T47D (cell line): ENCODE measurements at regions not wholly inside any gene's neighbourhood (a gene's known extent, or its start where the extent isn't known, plus 50 kb on each side); places are given as distances from the start of the nearest gene placed in this dataset.
"Not testable (repeated sequence)": the region's sequence is repeated elsewhere in the genome, so short reads cannot be mapped to it uniquely, and the experiment has no call there.

ENCODE experiments used
- DNase-seq, 2 experiments: peaks; one replicate each; pipeline versions ENCODE4 v3.0.0 to v3.0.0-alpha.2; 2011 to 2012; ENCODE audit warnings: low read depth in 1 of 2, low spot score in 1 of 2
- JUND ChIP-seq: IDR thresholded peaks from 2 replicates; pipeline ENCODE4 v1.6.1; 2012; ENCODE audit warnings: low read depth
- in situ Hi-C: cut with HindIII; loops from 2 replicates; pipeline ENCODE4 v1.10.0; 2016; ENCODE audit warnings: low sequenced_read_pairs, low pct_unique_long_range_greater_than_20kb

GRCh38 chr10:45056806-45057205 lies 56.1 kb downstream of the ZNF22 start:
- DNase-seq, in situ Hi-C loops: not testable (repeated sequence)

GRCh38 chr10:45058580-45058979 lies 57.9 kb downstream of the ZNF22 start:
- TF ChIP-seq JUND: no peak
- no peak for DNase-seq
- in situ Hi-C loops: no loop called here

GRCh38 chr10:45058992-45059561 lies 58.4 kb downstream of the ZNF22 start:
- no peak for TF ChIP-seq JUND
- in situ Hi-C loops: no loop called here
- no peak for DNase-seq

- in situ Hi-C loops: no loop called here
- no peak for DNase-seq
- TF ChIP-seq JUND: no peak
Observed at GRCh38 chr10:45059632-45060031, 58.9 kb downstream of the ZNF22 start.

- TF ChIP-seq JUND: no peak
- no peak for DNase-seq
- in situ Hi-C loops: no loop called here
Observed at GRCh38 chr10:45061982-45062381, 61.3 kb downstream of the ZNF22 start.

- peak; percentile 9 to 44 for DNase-seq
- TF ChIP-seq JUND: no peak
- in situ Hi-C loops: no loop called here
Observed at GRCh38 chr10:45063591-45064231, 63.0 kb downstream of the ZNF22 start.

- DNase-seq: no peak
- TF ChIP-seq JUND: no peak
- in situ Hi-C loops: no loop called here
Observed at GRCh38 chr10:45064998-45065397, 64.3 kb downstream of the ZNF22 start.

- TF ChIP-seq JUND: no peak
- in situ Hi-C loops: no loop called here
Observed at GRCh38 chr10:45071043-45071813, 70.5 kb downstream of the ZNF22 start.

GRCh38 chr10:45075216-45075615 lies 74.5 kb downstream of the ZNF22 start:
- no peak for DNase-seq
- in situ Hi-C loops: no loop called here
- no peak for TF ChIP-seq JUND

More at GRCh38 chr10:45071043-45071813, 70.5 kb downstream of the ZNF22 start:
- no peak for DNase-seq

- DNase-seq: no peak
- TF ChIP-seq JUND: no peak
- in situ Hi-C loops: no loop called here
Observed at GRCh38 chr10:45075826-45076380, 75.2 kb downstream of the ZNF22 start.

- no peak for DNase-seq
- TF ChIP-seq JUND: no peak
- in situ Hi-C loops: no loop called here
Observed at GRCh38 chr10:45076891-45077290, 76.2 kb downstream of the ZNF22 start.

GRCh38 chr10:45080331-45080730 lies 79.6 kb downstream of the ZNF22 start:
- in situ Hi-C loops: no loop called here
- DNase-seq: no peak

GRCh38 chr10:45082176-45082575 lies 81.5 kb downstream of the ZNF22 start:
- TF ChIP-seq JUND: no peak
- in situ Hi-C loops: no loop called here
- DNase-seq: no peak

More at GRCh38 chr10:45080331-45080730, 79.6 kb downstream of the ZNF22 start:
- no peak for TF ChIP-seq JUND
